ENCODE measurements at regions not wholly inside any gene's neighbourhood (a gene's known extent, or its start where the extent isn't known, plus 50 kb on each side); places are given as distances from the start of the nearest gene placed in this dataset.

GRCh38 chr6:10051283-10051682, 363.6 kb downstream of the TFAP2A start:
- Mint-ChIP-seq H3K27ac (no peak overlapping the region), H3K4me3 (no peak overlapping the region), H3K27me3 (no peaks in the 10 kb centered on the region), H3K4me1 (no peaks in the 10 kb centered on the region), H3K9me3 (peaks cover 0 to 32% (median 12%) of the 10 kb centered on the region in 8 donors), H3K36me3 (no peaks in the 10 kb centered on the region)
- Histone ChIP-seq H3K4me1 (ENCODE audit: insufficient read depth, low read length) (no peaks in the 10 kb centered on the region), H3K4me3 (ENCODE audit: low read length in 2 of 2) (no peak overlapping the region), H3K36me3 (ENCODE audit: insufficient read depth, low read length) (no peaks in the 10 kb centered on the region), H3K27ac (ENCODE audit: low read depth, low read length) (no peak overlapping the region), H3K9me3 (ENCODE audit: control insufficient read depth in 1 of 2, low read length in 2 of 2) (no peaks in the 10 kb centered on the region), H3K27me3 (ENCODE audit: insufficient read depth, low read length) (no peaks in the 10 kb centered on the region)
- ChIA-PET CTCF (ENCODE audit: partially characterized antibody) (no interaction called here), POLR2A (ENCODE audit: partially characterized antibody) (no interaction called here)
- no peak for DNase-seq
- intact Hi-C loops (cut with micrococcal nuclease): no loop called here

- POLR2A ChIA-PET (ENCODE audit: partially characterized antibody): no interaction called here
- no peak overlapping the region for H3K27ac Mint-ChIP-seq
- no peaks in the 10 kb centered on the region for H3K36me3 Mint-ChIP-seq
- H3K4me1 Mint-ChIP-seq: no peaks in the 10 kb centered on the region
- Histone ChIP-seq H3K4me1 (ENCODE audit: insufficient read depth, low read length) (no peaks in the 10 kb centered on the region), H3K4me3 (ENCODE audit: low read length in 2 of 2) (no peak overlapping the region), H3K36me3 (ENCODE audit: insufficient read depth, low read length) (no peaks in the 10 kb centered on the region), H3K27me3 (ENCODE audit: insufficient read depth, low read length) (no peaks in the 10 kb centered on the region), H3K9me3 (ENCODE audit: control insufficient read depth in 1 of 2, low read length in 2 of 2) (no peaks in the 10 kb centered on the region), H3K27ac (ENCODE audit: low read depth, low read length) (no peak overlapping the region)
- no peak overlapping the region for H3K4me3 Mint-ChIP-seq
- H3K9me3 Mint-ChIP-seq: peaks cover 0 to 26% (median 12%) of the 10 kb centered on the region in 8 donors
- H3K27me3 Mint-ChIP-seq: no peaks in the 10 kb centered on the region
- CTCF ChIA-PET (ENCODE audit: partially characterized antibody): no interaction called here
- DNase-seq: no peak
- intact Hi-C loops (cut with micrococcal nuclease): no loop called here
Observed at GRCh38 chr6:10048370-10049297, 366.2 kb downstream of the TFAP2A start.

GRCh38 chr6:10042280-10042679, 372.6 kb downstream of the TFAP2A start:
- Mint-ChIP-seq H3K27ac (no peak overlapping the region), H3K4me1 (no peaks in the 10 kb centered on the region), H3K9me3 (peaks cover 0 to 3% (median 0%) of the 10 kb centered on the region in 8 donors), H3K27me3 (peaks cover 0 to 3% of the 10 kb centered on the region in 2 donors), H3K4me3 (no peak overlapping the region), H3K36me3 (no peaks in the 10 kb centered on the region)
- no peak overlapping the region for H3K27ac ChIP-seq (ENCODE audit: low read depth, low read length)
- ChIA-PET CTCF (ENCODE audit: partially characterized antibody) (no interaction called here), POLR2A (ENCODE audit: partially characterized antibody) (no interaction called here)
- no peaks in the 10 kb centered on the region for H3K27me3 ChIP-seq (ENCODE audit: insufficient read depth, low read length)
- H3K9me3 ChIP-seq (ENCODE audit: control insufficient read depth in 1 of 2, low read length in 2 of 2): no peaks in the 10 kb centered on the region
- no peak overlapping the region for H3K4me3 ChIP-seq (ENCODE audit: low read length in 2 of 2)
- H3K4me1 ChIP-seq (ENCODE audit: insufficient read depth, low read length): no peaks in the 10 kb centered on the region
- no peaks in the 10 kb centered on the region for H3K36me3 ChIP-seq (ENCODE audit: insufficient read depth, low read length)
- no peak for DNase-seq
- intact Hi-C loops (cut with micrococcal nuclease): no loop called here

GRCh38 chr6:10033223-10033829, 381.5 kb downstream of the TFAP2A start:
- H3K27ac ChIP-seq (ENCODE audit: low read depth, low read length): no peak overlapping the region
- Mint-ChIP-seq H3K4me1 (no peaks in the 10 kb centered on the region), H3K4me3 (no peak overlapping the region)

GRCh38 chr6:10031617-10032016, 383.3 kb downstream of the TFAP2A start:
- intact Hi-C loops (cut with micrococcal nuclease): no loop called here
- H3K4me1 ChIP-seq (ENCODE audit: insufficient read depth, low read length): no peaks in the 10 kb centered on the region
- H3K4me3 ChIP-seq (ENCODE audit: low read length in 2 of 2): no peak overlapping the region
- H3K4me1 Mint-ChIP-seq: no peaks in the 10 kb centered on the region
- no peaks in the 10 kb centered on the region for H3K36me3 ChIP-seq (ENCODE audit: insufficient read depth, low read length)
- H3K27ac Mint-ChIP-seq: no peak overlapping the region
- POLR2A ChIA-PET (ENCODE audit: partially characterized antibody): no interaction called here
- H3K4me3 Mint-ChIP-seq: no peak overlapping the region
- no peak for DNase-seq
- no peak overlapping the region for H3K27ac ChIP-seq (ENCODE audit: low read depth, low read length)
- H3K27me3 Mint-ChIP-seq: no peaks in the 10 kb centered on the region
- H3K9me3 ChIP-seq (ENCODE audit: control insufficient read depth in 1 of 2, low read length in 2 of 2): no peaks in the 10 kb centered on the region
- no peaks in the 10 kb centered on the region for H3K27me3 ChIP-seq (ENCODE audit: insufficient read depth, low read length)
- H3K36me3 Mint-ChIP-seq: no peaks in the 10 kb centered on the region
- H3K9me3 Mint-ChIP-seq: peaks cover 0 to 4% (median 0%) of the 10 kb centered on the region in 8 donors
- CTCF ChIA-PET (ENCODE audit: partially characterized antibody): no interaction called here

More at GRCh38 chr6:10033223-10033829, 381.5 kb downstream of the TFAP2A start:
- Mint-ChIP-seq H3K9me3 (peaks cover 0 to 4% (median 0%) of the 10 kb centered on the region in 8 donors), H3K27me3 (no peaks in the 10 kb centered on the region), H3K27ac (no peak overlapping the region), H3K36me3 (no peaks in the 10 kb centered on the region)
- Histone ChIP-seq H3K9me3 (ENCODE audit: control insufficient read depth in 1 of 2, low read length in 2 of 2) (no peaks in the 10 kb centered on the region), H3K36me3 (ENCODE audit: insufficient read depth, low read length) (no peaks in the 10 kb centered on the region), H3K4me1 (ENCODE audit: insufficient read depth, low read length) (no peaks in the 10 kb centered on the region), H3K27me3 (ENCODE audit: insufficient read depth, low read length) (no peaks in the 10 kb centered on the region), H3K4me3 (ENCODE audit: low read length in 2 of 2) (no peak overlapping the region)
- intact Hi-C loops (cut with micrococcal nuclease): no loop called here
- ChIA-PET CTCF (ENCODE audit: partially characterized antibody) (no interaction called here), POLR2A (ENCODE audit: partially characterized antibody) (no interaction called here)
- DNase-seq: no peak

- no peaks in the 10 kb centered on the region for H3K27me3 Mint-ChIP-seq
- H3K9me3 Mint-ChIP-seq: peaks cover 0 to 4% (median 0%) of the 10 kb centered on the region in 8 donors
- no peak for DNase-seq
- Histone ChIP-seq H3K9me3 (ENCODE audit: control insufficient read depth in 1 of 2, low read length in 2 of 2) (no peaks in the 10 kb centered on the region), H3K4me3 (ENCODE audit: low read length in 2 of 2) (no peak overlapping the region), H3K36me3 (ENCODE audit: insufficient read depth, low read length) (no peaks in the 10 kb centered on the region), H3K27me3 (ENCODE audit: insufficient read depth, low read length) (no peaks in the 10 kb centered on the region), H3K4me1 (ENCODE audit: insufficient read depth, low read length) (no peaks in the 10 kb centered on the region), H3K27ac (ENCODE audit: low read depth, low read length) (no peak overlapping the region)
- intact Hi-C loops (cut with micrococcal nuclease): no loop called here
- ChIA-PET POLR2A (ENCODE audit: partially characterized antibody) (no interaction called here), CTCF (ENCODE audit: partially characterized antibody) (no interaction called here)
- no peak overlapping the region for H3K27ac Mint-ChIP-seq
- H3K4me1 Mint-ChIP-seq: no peaks in the 10 kb centered on the region
- no peaks in the 10 kb centered on the region for H3K36me3 Mint-ChIP-seq
- no peak overlapping the region for H3K4me3 Mint-ChIP-seq
Observed at GRCh38 chr6:10030942-10031537, 383.8 kb downstream of the TFAP2A start.

GRCh38 chr6:10028222-10028621, 386.7 kb downstream of the TFAP2A start:
- DNase-seq: no peak
- CTCF ChIA-PET (ENCODE audit: partially characterized antibody): interaction anchor here (1.4 kb wide), 1 partner anchor 10 kb away, joined by 3 read pairs; no protein-coding TSS in a partner anchor
- no peak overlapping the region for H3K27ac ChIP-seq (ENCODE audit: low read depth, low read length)
- H3K27me3 ChIP-seq (ENCODE audit: insufficient read depth, low read length): no peaks in the 10 kb centered on the region
- H3K4me3 Mint-ChIP-seq: no peak overlapping the region
- intact Hi-C loops (cut with micrococcal nuclease): no loop called here
- no peaks in the 10 kb centered on the region for H3K9me3 ChIP-seq (ENCODE audit: control insufficient read depth in 1 of 2, low read length in 2 of 2)
- no peaks in the 10 kb centered on the region for H3K36me3 Mint-ChIP-seq
- peaks cover 0 to 3% (median 0%) of the 10 kb centered on the region in 8 donors for H3K9me3 Mint-ChIP-seq
- no peaks in the 10 kb centered on the region for H3K4me1 Mint-ChIP-seq
- POLR2A ChIA-PET (ENCODE audit: partially characterized antibody): no interaction called here
- H3K36me3 ChIP-seq (ENCODE audit: insufficient read depth, low read length): no peaks in the 10 kb centered on the region
- H3K27me3 Mint-ChIP-seq: no peaks in the 10 kb centered on the region
- no peaks in the 10 kb centered on the region for H3K4me1 ChIP-seq (ENCODE audit: insufficient read depth, low read length)
- H3K27ac Mint-ChIP-seq: no peak overlapping the region
- no peak overlapping the region for H3K4me3 ChIP-seq (ENCODE audit: low read length in 2 of 2)
